ENCODE measurements at regions not wholly inside any gene's neighbourhood (a gene's known extent, or its start where the extent isn't known, plus 50 kb on each side); places are given as distances from the start of the nearest gene placed in this dataset.

DNA sequence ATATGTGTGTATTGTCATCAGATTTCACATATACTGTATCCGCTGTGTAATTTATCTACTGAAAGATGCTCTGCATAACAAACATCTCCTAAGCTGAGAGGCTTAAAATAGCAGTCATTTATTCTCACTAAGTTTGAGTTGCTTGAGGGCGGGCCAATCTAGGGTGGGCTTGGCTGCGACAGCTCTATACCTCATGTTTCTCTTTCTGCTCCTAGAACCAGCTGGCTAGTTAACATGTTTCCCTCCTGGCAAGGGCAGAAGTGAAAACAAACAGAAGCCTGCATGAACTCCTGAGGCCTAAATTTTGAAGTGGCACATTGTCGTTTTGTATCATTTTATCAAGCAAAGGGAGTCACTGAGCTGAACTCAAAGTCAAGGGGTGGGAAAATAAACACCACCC, 585.0 kb upstream of the VRK2 start:
- TF ChIP-seq, protein P1, sequence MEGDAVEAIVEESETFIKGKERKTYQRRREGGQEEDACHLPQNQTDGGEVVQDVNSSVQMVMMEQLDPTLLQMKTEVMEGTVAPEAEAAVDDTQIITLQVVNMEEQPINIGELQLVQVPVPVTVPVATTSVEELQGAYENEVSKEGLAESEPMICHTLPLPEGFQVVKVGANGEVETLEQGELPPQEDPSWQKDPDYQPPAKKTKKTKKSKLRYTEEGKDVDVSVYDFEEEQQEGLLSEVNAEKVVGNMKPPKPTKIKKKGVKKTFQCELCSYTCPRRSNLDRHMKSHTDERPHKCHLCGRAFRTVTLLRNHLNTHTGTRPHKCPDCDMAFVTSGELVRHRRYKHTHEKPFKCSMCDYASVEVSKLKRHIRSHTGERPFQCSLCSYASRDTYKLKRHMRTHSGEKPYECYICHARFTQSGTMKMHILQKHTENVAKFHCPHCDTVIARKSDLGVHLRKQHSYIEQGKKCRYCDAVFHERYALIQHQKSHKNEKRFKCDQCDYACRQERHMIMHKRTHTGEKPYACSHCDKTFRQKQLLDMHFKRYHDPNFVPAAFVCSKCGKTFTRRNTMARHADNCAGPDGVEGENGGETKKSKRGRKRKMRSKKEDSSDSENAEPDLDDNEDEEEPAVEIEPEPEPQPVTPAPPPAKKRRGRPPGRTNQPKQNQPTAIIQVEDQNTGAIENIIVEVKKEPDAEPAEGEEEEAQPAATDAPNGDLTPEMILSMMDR (IDR thresholded peaks at IDR 0.05): no peak
- TF ChIP-seq POLR2A (IDR thresholded peaks at IDR 0.05) (no peak), POLR2AphosphoS5 (IDR thresholded peaks at IDR 0.05) (no peak), EP300 (IDR thresholded peaks at IDR 0.05) (no peak)
